ENCODE measurements at regions not wholly inside any gene's neighbourhood (a gene's known extent, or its start where the extent isn't known, plus 50 kb on each side); places are given as distances from the start of the nearest gene placed in this dataset.

- FAIRE-seq (no peak), DNase-seq (ENCODE audit: low read depth) (no peak)
- no peak overlapping the region for H3K27ac Mint-ChIP-seq (ENCODE audit: unreplicated experiment)
- Histone ChIP-seq H3K79me2 (ENCODE audit: insufficient read depth, low read length) (no peaks in the 10 kb centered on the region), H4K20me1 (ENCODE audit: insufficient read depth, low read length) (peaks cover 94% of the 10 kb centered on the region), H3K27ac (ENCODE audit: low read depth, low read length) (no peak overlapping the region), H3K9ac (ENCODE audit: low read length) (no peak overlapping the region), H3K9me3 (ENCODE audit: insufficient read depth, low read depth, low read length) (no peaks in the 10 kb centered on the region), H3K36me3 (ENCODE audit: insufficient read depth, low read length) (no peaks in the 10 kb centered on the region), H3K4me2 (ENCODE audit: low read length) (no peak overlapping the region), H3K4me3 (ENCODE audit: insufficient read depth, low read depth, low read length) (no peak overlapping the region), H3K4me1 (ENCODE audit: insufficient read depth, low read length) (peaks cover 15% of the 10 kb centered on the region), H3K27me3 (ENCODE audit: insufficient read depth, low read length) (no peaks in the 10 kb centered on the region), H2AFZ (ENCODE audit: low read depth, low read length) (no peak overlapping the region)
- TF ChIP-seq CTCF (IDR thresholded peaks at IDR 0.05; ENCODE audit: insufficient read depth, low read depth, low read length) (no peak), EZH2 (IDR thresholded peaks at IDR 0.05; ENCODE audit: insufficient read depth, low read length) (no peak)
- no peaks in the 10 kb centered on the region for H3K4me1 Mint-ChIP-seq (ENCODE audit: low read depth, unreplicated experiment)
- H3K9me3 Mint-ChIP-seq (ENCODE audit: unreplicated experiment) = peaks cover 2% of the 10 kb centered on the region
- H3K36me3 Mint-ChIP-seq (ENCODE audit: low read depth, unreplicated experiment) = peaks cover 5% of the 10 kb centered on the region
- H3K4me3 Mint-ChIP-seq (ENCODE audit: unreplicated experiment) = no peak overlapping the region
- peaks cover 22% of the 10 kb centered on the region for H3K27me3 Mint-ChIP-seq (ENCODE audit: low read depth, unreplicated experiment)
Observed at GRCh38 chr16:85319984-85320440, 207.7 kb upstream of the CIBAR2 start.

- Histone ChIP-seq H3K4me1 (ENCODE audit: insufficient read depth, low read length) (peaks cover 15% of the 10 kb centered on the region), H4K20me1 (ENCODE audit: insufficient read depth, low read length) (peaks cover 86% of the 10 kb centered on the region), H3K27me3 (ENCODE audit: insufficient read depth, low read length) (no peaks in the 10 kb centered on the region), H3K9me3 (ENCODE audit: insufficient read depth, low read depth, low read length) (no peaks in the 10 kb centered on the region), H3K79me2 (ENCODE audit: insufficient read depth, low read length) (no peaks in the 10 kb centered on the region), H3K36me3 (ENCODE audit: insufficient read depth, low read length) (no peaks in the 10 kb centered on the region), H3K4me3 (ENCODE audit: insufficient read depth, low read depth, low read length) (no peak overlapping the region), H3K9ac (ENCODE audit: low read length) (no peak overlapping the region), H3K27ac (ENCODE audit: low read depth, low read length) (no peak overlapping the region), H2AFZ (ENCODE audit: low read depth, low read length) (no peak overlapping the region), H3K4me2 (ENCODE audit: low read length) (no peak overlapping the region)
- H3K9me3 Mint-ChIP-seq (ENCODE audit: unreplicated experiment) = peaks cover 2% of the 10 kb centered on the region
- peaks cover 22% of the 10 kb centered on the region for H3K27me3 Mint-ChIP-seq (ENCODE audit: low read depth, unreplicated experiment)
- FAIRE-seq = no peak
- peaks cover 5% of the 10 kb centered on the region for H3K36me3 Mint-ChIP-seq (ENCODE audit: low read depth, unreplicated experiment)
- DNase-seq (ENCODE audit: low read depth) = no peak
- H3K4me3 Mint-ChIP-seq (ENCODE audit: unreplicated experiment) = no peak overlapping the region
- no peak overlapping the region for H3K27ac Mint-ChIP-seq (ENCODE audit: unreplicated experiment)
- TF ChIP-seq EZH2 (IDR thresholded peaks at IDR 0.05; ENCODE audit: insufficient read depth, low read length) = no peak
- no peak for TF ChIP-seq CTCF (IDR thresholded peaks at IDR 0.05; ENCODE audit: insufficient read depth, low read depth, low read length)
- H3K4me1 Mint-ChIP-seq (ENCODE audit: low read depth, unreplicated experiment) = no peaks in the 10 kb centered on the region
Observed at GRCh38 chr16:85320677-85321385, 208.6 kb upstream of the CIBAR2 start.
